Duodenal mucosa (tissue), 2 donors: ENCODE measurements at regions not wholly inside any gene's neighbourhood (a gene's known extent, or its start where the extent isn't known, plus 50 kb on each side); places are given as distances from the start of the nearest gene placed in this dataset.
A peak's percentile ranks its signal among the peaks of the same experiment; 100 is the strongest.

Experiments
- H3K27ac ChIP-seq: one replicate; pipeline ENCODE4 v1.7.0; 2013; ENCODE audit warnings: low read depth, low read length
- H3K27me3 ChIP-seq, 2 donors: one replicate each; pipeline ENCODE4 v1.7.0; 2013; ENCODE audit warnings: low read length in 2 of 2, control low read depth in 1 of 2; ENCODE audit not compliant: insufficient read depth in 2 of 2, control insufficient read depth in 1 of 2
- H3K36me3 ChIP-seq, 2 donors: one replicate each; pipeline ENCODE4 v1.7.0; 2013; ENCODE audit warnings: low read length in 2 of 2, control low read depth in 1 of 2; ENCODE audit not compliant: insufficient read depth in 2 of 2, control insufficient read depth in 1 of 2
- H3K4me1 ChIP-seq, 2 donors: one replicate each; pipeline ENCODE4 v1.7.0; 2013; ENCODE audit warnings: low read length in 2 of 2, control low read depth in 1 of 2; ENCODE audit not compliant: insufficient read depth in 2 of 2, control insufficient read depth in 1 of 2
- H3K4me3 ChIP-seq, 2 donors: one replicate each; pipeline ENCODE4 v1.7.0; 2013; ENCODE audit warnings: low read length in 2 of 2, low read depth in 1 of 2
- H3K9ac ChIP-seq, 2 donors: one replicate each; pipeline ENCODE4 v1.7.0; 2013; ENCODE audit warnings: low read length in 2 of 2, low read depth in 1 of 2
- H3K9me3 ChIP-seq, 2 donors: one replicate each; pipeline ENCODE4 v1.7.0; 2013; ENCODE audit warnings: low read length in 2 of 2, control low read depth in 1 of 2; ENCODE audit not compliant: control insufficient read depth in 1 of 2

GRCh38 chr7:144937199-144937598 lies 101.3 kb upstream of the TPK1 start:
- no peaks in the 10 kb centered on the region for H3K27me3 ChIP-seq
- no peaks in the 10 kb centered on the region for H3K36me3 ChIP-seq
- no peaks in the 10 kb centered on the region for H3K4me1 ChIP-seq
- no peak overlapping the region for H3K9ac ChIP-seq
- H3K9me3 ChIP-seq = no peaks in the 10 kb centered on the region
- no peak overlapping the region for H3K27ac ChIP-seq
- H3K4me3 ChIP-seq = no peak overlapping the region

GRCh38 chr7:144936314-144936713 lies 100.5 kb upstream of the TPK1 start:
- Histone ChIP-seq H3K4me3 (no peak overlapping the region), H3K36me3 (no peaks in the 10 kb centered on the region), H3K4me1 (no peaks in the 10 kb centered on the region), H3K9ac (no peak overlapping the region), H3K9me3 (no peaks in the 10 kb centered on the region), H3K27ac (no peak overlapping the region), H3K27me3 (no peaks in the 10 kb centered on the region)

- no peak overlapping the region for H3K4me3 ChIP-seq
- no peak overlapping the region for H3K9ac ChIP-seq
- H3K27me3 ChIP-seq = no peaks in the 10 kb centered on the region
- no peaks in the 10 kb centered on the region for H3K36me3 ChIP-seq
- H3K4me1 ChIP-seq = peaks cover 6 to 12% of the 10 kb centered on the region in 2 donors
- no peak overlapping the region for H3K27ac ChIP-seq
- H3K9me3 ChIP-seq = no peaks in the 10 kb centered on the region
Observed at GRCh38 chr7:144910411-144910810, 74.6 kb upstream of the TPK1 start.

GRCh38 chr7:144908943-144909556 lies 73.2 kb upstream of the TPK1 start:
- no peaks in the 10 kb centered on the region for H3K9me3 ChIP-seq
- no peaks in the 10 kb centered on the region for H3K27me3 ChIP-seq
- no peak overlapping the region for H3K27ac ChIP-seq
- H3K4me3 ChIP-seq = no peak overlapping the region
- peak overlapping the region in 1 of 2 donors; percentile 18 for H3K9ac ChIP-seq
- H3K4me1 ChIP-seq = peaks cover 6 to 12% of the 10 kb centered on the region in 2 donors
- no peaks in the 10 kb centered on the region for H3K36me3 ChIP-seq

- no peak overlapping the region for H3K9ac ChIP-seq
- no peaks in the 10 kb centered on the region for H3K36me3 ChIP-seq
- H3K4me3 ChIP-seq = peak overlapping the region in 1 of 2 donors; percentile 0
- no peaks in the 10 kb centered on the region for H3K27me3 ChIP-seq
- H3K27ac ChIP-seq = no peak overlapping the region
- H3K9me3 ChIP-seq = no peaks in the 10 kb centered on the region
- peaks cover 6 to 12% of the 10 kb centered on the region in 2 donors for H3K4me1 ChIP-seq
Observed at GRCh38 chr7:144908324-144908723, 72.5 kb upstream of the TPK1 start.

GRCh38 chr7:144907577-144907976 lies 71.7 kb upstream of the TPK1 start:
- Histone ChIP-seq H3K27me3 (no peaks in the 10 kb centered on the region), H3K9ac (no peak overlapping the region), H3K9me3 (no peaks in the 10 kb centered on the region), H3K4me3 (no peak overlapping the region), H3K4me1 (peaks cover 6 to 12% of the 10 kb centered on the region in 2 donors), H3K27ac (no peak overlapping the region), H3K36me3 (no peaks in the 10 kb centered on the region)

- no peaks in the 10 kb centered on the region for H3K9me3 ChIP-seq
- H3K27ac ChIP-seq = no peak overlapping the region
- H3K4me1 ChIP-seq = peaks cover 0 to under 1% of the 10 kb centered on the region in 2 donors
- H3K4me3 ChIP-seq = no peak overlapping the region
- H3K9ac ChIP-seq = no peak overlapping the region
- H3K27me3 ChIP-seq = no peaks in the 10 kb centered on the region
- no peaks in the 10 kb centered on the region for H3K36me3 ChIP-seq
Observed at GRCh38 chr7:144903201-144903600, 67.3 kb upstream of the TPK1 start.

- no peak overlapping the region for H3K9ac ChIP-seq
- no peak overlapping the region for H3K27ac ChIP-seq
- no peaks in the 10 kb centered on the region for H3K9me3 ChIP-seq
- no peaks in the 10 kb centered on the region for H3K36me3 ChIP-seq
- H3K4me3 ChIP-seq = no peak overlapping the region
- H3K4me1 ChIP-seq = no peaks in the 10 kb centered on the region
- H3K27me3 ChIP-seq = no peaks in the 10 kb centered on the region
Observed at GRCh38 chr7:144892761-144893160, 56.9 kb upstream of the TPK1 start.
